MM.1S (cell line): ENCODE measurements at regions not wholly inside any gene's neighbourhood (a gene's known extent, or its start where the extent isn't known, plus 50 kb on each side); places are given as distances from the start of the nearest gene placed in this dataset.
"Not testable (repeated sequence)": the region's sequence is repeated elsewhere in the genome, so short reads cannot be mapped to it uniquely, and the experiment has no call there.

Source experiments
- EZH2 ChIP-seq: fragments of 300-600 bp; sonication (generic); optimal IDR thresholded peaks from 2 replicates; pipeline ENCODE3; 2017; ENCODE audit warnings: low read depth, mild to moderate bottlenecking, antibody characterized with exemption, low read length, mixed read lengths
- TF ChIP-seq, protein P1 (sequence below): fragments of 300-600 bp; sonication (generic); IDR thresholded peaks from 2 replicates; pipeline ENCODE4 v1.5.1; 2016; ENCODE audit warnings: antibody characterized with exemption, low read length, mixed read lengths

DNA sequence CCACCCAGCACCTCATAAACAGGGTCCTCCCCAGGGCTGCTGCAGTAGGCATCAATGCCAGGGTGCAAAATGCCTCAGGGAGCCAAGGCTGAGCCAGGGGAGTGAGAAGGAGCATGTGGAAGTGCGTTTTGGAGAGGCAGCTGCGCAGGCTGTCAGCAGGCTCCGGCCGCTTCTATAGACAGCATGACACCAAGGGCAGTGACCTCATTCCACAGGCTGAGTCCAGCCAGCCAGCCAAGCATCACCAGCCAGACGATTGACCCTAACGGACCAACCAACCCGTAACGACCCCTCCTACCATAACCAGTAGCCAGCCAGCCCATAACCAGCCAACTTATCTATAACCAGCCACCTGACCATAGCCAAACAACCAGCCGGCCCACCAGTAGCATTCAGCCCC lies 3959.8 kb upstream of the TPTE start:
- TF ChIP-seq, protein P1, sequence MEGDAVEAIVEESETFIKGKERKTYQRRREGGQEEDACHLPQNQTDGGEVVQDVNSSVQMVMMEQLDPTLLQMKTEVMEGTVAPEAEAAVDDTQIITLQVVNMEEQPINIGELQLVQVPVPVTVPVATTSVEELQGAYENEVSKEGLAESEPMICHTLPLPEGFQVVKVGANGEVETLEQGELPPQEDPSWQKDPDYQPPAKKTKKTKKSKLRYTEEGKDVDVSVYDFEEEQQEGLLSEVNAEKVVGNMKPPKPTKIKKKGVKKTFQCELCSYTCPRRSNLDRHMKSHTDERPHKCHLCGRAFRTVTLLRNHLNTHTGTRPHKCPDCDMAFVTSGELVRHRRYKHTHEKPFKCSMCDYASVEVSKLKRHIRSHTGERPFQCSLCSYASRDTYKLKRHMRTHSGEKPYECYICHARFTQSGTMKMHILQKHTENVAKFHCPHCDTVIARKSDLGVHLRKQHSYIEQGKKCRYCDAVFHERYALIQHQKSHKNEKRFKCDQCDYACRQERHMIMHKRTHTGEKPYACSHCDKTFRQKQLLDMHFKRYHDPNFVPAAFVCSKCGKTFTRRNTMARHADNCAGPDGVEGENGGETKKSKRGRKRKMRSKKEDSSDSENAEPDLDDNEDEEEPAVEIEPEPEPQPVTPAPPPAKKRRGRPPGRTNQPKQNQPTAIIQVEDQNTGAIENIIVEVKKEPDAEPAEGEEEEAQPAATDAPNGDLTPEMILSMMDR: not testable (repeated sequence)
- not testable (repeated sequence) for TF ChIP-seq EZH2
